CD4-positive, alpha-beta T cell treated with Interleukin-6 for 4 hours (primary cell): ENCODE measurements at regions not wholly inside any gene's neighbourhood (a gene's known extent, or its start where the extent isn't known, plus 50 kb on each side); places are given as distances from the start of the nearest gene placed in this dataset.
"Not testable (repeated sequence)": the region's sequence is repeated elsewhere in the genome, so short reads cannot be mapped to it uniquely, and the experiment has no call there.

Experiments used
- DNase-seq: peaks from one replicate; pipeline ENCODE4 v3.0.0-alpha.2; 2020; ENCODE audit warnings: mixed read lengths

DNA sequence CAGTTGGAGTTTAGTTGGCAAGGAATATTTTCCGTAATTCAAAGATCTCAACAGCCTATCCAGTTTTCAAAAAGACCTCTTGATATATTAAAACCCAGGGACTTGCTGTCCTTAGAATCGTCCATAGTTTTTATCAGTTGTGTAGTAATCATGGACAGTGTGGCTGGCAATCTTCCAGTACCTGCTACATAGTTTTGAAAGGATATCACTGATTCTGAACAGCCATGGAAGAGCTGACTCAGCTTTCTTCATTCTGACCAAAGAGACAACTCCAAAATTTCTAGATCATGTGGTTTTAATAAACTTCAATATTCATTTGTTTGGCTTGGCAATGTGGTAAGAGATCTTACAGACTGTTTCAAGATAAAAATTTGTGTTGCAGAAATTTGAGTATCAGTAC lies 616.7 kb downstream of the TDRD15 start:
- no peak for DNase-seq

DNA sequence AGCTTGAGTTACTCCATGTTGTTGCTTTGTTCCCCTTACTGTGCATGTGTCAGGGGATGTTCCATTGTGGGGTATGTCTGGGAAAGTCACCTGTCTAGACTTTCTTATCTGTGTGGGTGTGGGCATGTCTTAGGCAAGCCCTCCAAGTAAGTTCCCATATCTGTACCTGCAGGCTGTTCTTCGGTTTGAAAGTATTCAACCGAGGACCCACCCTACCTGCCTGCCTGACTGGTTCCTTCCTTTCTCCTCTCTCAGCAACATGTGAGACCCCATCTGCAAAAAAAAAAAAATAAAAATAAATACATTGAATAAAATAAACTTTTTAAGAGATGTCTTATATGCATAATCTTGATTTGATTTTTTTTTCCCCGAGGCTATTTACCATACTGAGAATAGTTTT lies 622.7 kb downstream of the TDRD15 start:
- DNase-seq, result no peak

- no peak for DNase-seq
Measured at GRCh38 chr2:21748501-21748900, 624.7 kb downstream of the TDRD15 start.

GRCh38 chr2:21754164-21754788 lies 630.5 kb downstream of the TDRD15 start:
- DNase-seq, result no peak

- DNase-seq, result no peak
Measured at GRCh38 chr2:21757805-21758430, 634.1 kb downstream of the TDRD15 start.

DNA sequence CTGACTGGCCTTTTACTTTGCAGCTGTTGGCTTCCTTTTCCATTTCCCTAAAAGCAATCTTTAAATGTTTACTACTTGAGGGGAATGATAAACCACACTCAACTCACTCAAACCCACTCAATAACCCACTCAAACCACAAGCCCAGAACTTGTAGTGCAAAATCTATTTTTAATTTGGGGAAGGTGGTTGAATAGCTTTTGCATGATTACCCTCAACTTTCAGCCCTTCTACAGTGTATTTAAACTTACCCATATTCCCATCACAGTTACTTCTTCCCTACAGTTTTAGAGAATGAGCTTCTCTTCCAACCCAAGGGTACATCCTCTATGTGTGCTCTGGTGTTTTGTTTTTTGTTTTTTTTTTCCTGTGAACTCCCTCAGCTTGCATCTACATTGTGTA lies 636.1 kb downstream of the TDRD15 start:
- DNase-seq, result no peak

GRCh38 chr2:21761361-21761760 lies 637.6 kb downstream of the TDRD15 start:
- DNase-seq, result no peak

- no peak for DNase-seq
Measured at GRCh38 chr2:21763501-21763900, 639.7 kb downstream of the TDRD15 start.

DNA sequence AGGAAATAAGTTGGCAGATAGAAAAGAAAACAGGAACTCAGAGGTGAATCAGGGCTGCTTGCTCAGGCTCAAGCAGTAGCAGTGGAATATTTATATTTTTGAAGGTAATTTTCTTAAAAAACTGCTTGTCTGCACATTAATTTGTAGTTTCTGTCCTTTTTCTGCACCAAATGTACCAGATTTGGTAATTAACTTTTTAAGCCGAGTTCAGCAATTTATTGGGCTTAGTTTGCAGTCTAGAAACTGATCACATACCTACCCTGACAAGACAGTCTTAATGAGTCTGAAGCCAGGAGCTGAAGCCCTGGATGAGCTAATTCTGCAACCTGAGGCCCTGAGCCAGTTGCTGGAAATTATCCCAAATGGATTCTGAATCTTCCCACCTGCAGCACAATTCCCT lies 647.0 kb downstream of the TDRD15 start:
- DNase-seq, result no peak

- no peak for DNase-seq
Measured at GRCh38 chr2:21772624-21773023, 648.9 kb downstream of the TDRD15 start.

- DNase-seq, result no peak
Measured at GRCh38 chr2:21773168-21773567, 649.4 kb downstream of the TDRD15 start.

- no peak for DNase-seq
Measured at GRCh38 chr2:21774691-21775368, 651.1 kb downstream of the TDRD15 start.

DNA sequence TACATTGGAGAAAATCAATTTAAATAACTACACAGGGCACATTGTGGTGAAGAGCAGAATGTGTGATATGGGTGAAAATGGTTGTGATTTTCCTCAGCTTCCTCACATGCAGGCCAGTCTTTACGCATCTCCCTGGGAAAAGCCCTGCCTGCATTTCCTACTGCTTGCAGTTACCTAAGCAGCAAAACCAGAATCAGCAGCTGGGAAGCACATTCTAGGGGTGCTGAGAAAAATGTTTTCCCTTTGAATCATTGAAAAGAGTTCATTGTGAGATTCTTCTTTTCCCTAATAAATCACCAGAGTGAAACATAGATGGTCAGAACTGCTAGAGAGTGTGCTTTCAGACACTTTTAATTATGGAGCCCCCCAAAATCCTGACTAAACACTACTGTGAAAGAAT lies 656.0 kb downstream of the TDRD15 start:
- DNase-seq, result no peak

DNA sequence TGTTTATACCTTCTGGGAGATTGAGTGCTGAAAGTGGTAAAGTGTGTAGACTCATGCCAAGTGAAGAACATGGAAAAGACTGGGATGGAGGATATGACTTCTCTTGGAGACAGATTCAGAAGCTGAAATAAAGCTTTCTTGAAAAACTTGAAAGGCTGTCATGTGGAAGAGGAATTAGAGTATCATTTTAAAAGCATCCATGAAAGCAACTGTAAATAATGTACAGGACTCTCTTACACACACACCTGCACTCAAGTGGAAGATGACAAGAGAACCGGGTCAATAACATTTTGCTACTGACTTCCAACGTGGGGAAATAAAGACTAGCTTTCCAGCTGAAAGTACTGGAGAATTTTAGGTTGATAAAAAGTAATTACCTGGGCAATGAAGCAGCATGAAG lies 658.2 kb downstream of the TDRD15 start:
- no peak for DNase-seq

DNA sequence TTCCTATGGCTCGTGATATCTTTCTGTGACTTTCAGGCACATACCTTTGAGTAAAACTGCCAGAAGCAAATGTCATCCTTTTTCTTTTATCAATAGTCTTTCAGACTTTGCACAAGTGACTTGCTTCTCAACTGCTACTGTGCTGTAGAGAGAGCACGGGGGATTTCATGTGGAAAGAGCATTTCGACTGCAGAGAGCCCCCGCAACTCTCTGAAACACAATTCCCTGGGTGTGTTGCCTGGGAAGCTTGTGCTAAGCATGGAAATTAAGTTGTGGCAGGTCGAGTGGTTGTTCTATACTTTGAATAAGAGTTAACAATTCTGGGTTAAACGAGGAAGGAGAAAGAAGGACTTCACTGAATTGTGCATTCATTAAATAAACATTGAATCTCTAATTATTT lies 659.1 kb downstream of the TDRD15 start:
- no peak for DNase-seq

DNA sequence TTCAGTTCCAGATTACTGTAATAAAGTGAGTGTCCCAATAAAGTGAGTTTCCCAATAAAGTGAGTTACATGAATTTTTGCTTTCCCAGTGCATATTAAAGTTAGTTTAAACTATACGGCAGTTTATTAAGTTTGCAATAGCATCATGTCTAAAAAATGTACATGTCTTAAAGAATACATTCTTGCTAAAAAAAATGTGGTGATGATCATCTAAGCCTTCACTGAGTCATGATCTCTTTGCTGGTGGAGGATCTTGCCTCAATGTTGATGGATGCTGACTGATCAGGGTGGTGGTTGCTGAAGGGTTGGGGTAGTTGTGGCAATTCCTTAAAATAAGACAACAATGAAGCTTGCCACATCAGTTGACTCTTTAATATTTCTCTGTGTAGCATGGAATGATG lies 664.2 kb downstream of the TDRD15 start:
- no peak for DNase-seq

GRCh38 chr2:21790311-21790710 lies 666.5 kb downstream of the TDRD15 start:
- not testable (repeated sequence) for DNase-seq

GRCh38 chr2:21792571-21792970 lies 668.8 kb downstream of the TDRD15 start:
- DNase-seq, result no peak

GRCh38 chr2:21793461-21793860 lies 669.7 kb downstream of the TDRD15 start:
- DNase-seq, result no peak

DNA sequence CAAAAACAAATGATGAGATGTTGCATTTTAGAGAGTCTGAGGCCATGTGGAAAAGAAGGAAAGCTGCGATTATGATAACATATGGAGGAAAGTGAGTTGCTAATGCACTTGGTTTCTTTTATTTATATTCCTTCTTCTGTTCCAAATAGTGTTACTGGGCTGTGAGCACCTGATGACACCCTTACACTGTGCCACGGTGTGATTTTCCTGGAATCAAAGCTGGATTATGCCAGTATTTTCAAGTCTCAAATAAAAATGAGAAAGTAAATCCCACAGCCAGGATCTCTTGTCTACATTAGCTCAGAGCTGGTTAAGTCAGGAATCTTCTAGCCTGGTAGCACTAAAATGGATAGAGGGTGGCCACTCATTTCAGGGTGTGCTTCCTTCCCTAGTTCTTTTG lies 670.8 kb downstream of the TDRD15 start:
- no peak for DNase-seq

GRCh38 chr2:21800356-21800755 lies 676.6 kb downstream of the TDRD15 start:
- no peak for DNase-seq

GRCh38 chr2:21803550-21803949 lies 679.8 kb downstream of the TDRD15 start:
- DNase-seq, result no peak

GRCh38 chr2:21804151-21804550 lies 680.4 kb downstream of the TDRD15 start:
- no peak for DNase-seq

DNA sequence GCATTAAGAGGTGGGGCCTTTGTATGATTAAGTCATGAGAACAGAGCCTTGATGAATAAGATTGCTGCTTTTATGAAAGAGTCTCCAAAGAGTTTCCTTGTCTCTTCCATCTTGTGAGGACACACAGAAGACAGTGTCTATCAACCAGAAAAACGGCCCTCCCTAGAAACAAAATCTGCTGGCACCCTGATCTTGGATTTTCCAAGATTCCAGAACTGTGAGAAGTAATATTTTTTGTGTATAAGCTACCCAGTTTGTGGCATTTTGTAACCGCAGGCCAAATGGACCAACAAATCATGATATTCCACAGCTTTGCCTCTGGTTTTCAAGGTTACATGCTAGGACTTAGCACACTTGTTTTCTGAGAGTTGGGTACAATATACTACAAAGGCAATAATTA lies 687.8 kb downstream of the TDRD15 start:
- DNase-seq, result no peak

DNA sequence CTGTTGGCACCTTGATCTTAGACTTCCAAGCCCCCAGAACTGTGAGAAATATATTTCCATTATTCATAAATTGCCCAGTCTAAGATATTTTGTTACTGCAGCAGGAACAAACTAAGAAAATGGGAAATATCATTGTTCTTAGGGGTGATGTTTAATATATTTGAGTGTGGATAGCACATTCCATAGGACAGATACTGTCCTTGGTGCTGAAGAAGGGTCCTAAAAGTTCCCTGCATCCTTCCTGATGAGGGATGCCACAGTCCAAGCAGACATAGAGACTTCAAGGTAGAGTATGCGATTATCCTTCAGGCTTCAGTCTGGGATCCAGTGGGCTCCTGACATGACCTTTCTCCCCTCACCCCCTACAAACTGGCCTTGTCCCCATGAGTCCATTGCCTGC lies 689.0 kb downstream of the TDRD15 start:
- no peak for DNase-seq
